ENCODE measurements at regions not wholly inside any gene's neighbourhood (a gene's known extent, or its start where the extent isn't known, plus 50 kb on each side); places are given as distances from the start of the nearest gene placed in this dataset.

GRCh38 chr9:86792136-86792535, 155.2 kb downstream of the GAS1 start:
- no peak overlapping the region for H2AFZ ChIP-seq
- no peaks in the 10 kb centered on the region for H3K79me2 ChIP-seq
- no peaks in the 10 kb centered on the region for H3K27me3 ChIP-seq
- H3K4me3 ChIP-seq: no peak overlapping the region
- H3K27ac ChIP-seq: no peak overlapping the region
- 62% methylated on average over 3 of the region's 3 CpGs for WGBS (ENCODE audit: low lambda C conversion rate, missing lambda C conversion rate)
- H3K36me3 ChIP-seq (replicated peaks; ENCODE audit: insufficient read depth, low read depth): no peaks in the 10 kb centered on the region
- no peak overlapping the region for H3K4me2 ChIP-seq
- no peak for DNase-seq (ENCODE audit: low spot score)
- no peaks in the 10 kb centered on the region for H3K9me3 ChIP-seq (ENCODE audit: low read depth)
- H3K9me2 ChIP-seq (replicated peaks; ENCODE audit: insufficient read depth): no peaks in the 10 kb centered on the region
- TF ChIP-seq CTCF (IDR thresholded peaks at IDR 0.05; ENCODE audit: poor library complexity) (no peak), EZH2 (IDR thresholded peaks at IDR 0.05; ENCODE audit: borderline replicate concordance) (no peak), EZH2phosphoT487 (IDR thresholded peaks at IDR 0.05; ENCODE audit: low read depth, severe bottlenecking, unreplicated experiment) (no peak)
- no peaks in the 10 kb centered on the region for H4K20me1 ChIP-seq (ENCODE audit: insufficient read depth, poor library complexity, severe bottlenecking)
- H3K4me1 ChIP-seq (ENCODE audit: insufficient read depth): peaks cover 29% of the 10 kb centered on the region

DNA sequence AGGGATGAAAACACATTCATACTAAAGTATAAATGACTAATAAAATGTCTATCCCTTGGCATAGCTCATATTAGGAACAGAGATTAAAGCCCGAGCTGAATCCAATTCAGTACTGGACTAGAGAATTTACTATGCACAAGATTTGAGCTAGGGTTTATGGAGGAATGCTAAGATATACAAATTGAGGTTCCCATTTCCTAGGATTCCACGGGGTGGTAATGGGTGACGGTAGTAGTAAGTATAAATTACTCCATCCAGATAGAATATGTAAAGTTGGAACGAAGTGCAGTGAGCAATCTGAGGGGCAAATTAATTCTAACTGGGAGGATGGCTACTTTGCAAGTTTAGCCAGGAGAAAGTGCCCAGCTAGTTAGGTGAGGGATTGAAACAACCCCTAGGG, 156.5 kb downstream of the GAS1 start:
- WGBS (ENCODE audit: low lambda C conversion rate, missing lambda C conversion rate): 72% methylated on average over 4 of the region's 4 CpGs
- no peak overlapping the region for H3K4me2 ChIP-seq
- peaks cover 19% of the 10 kb centered on the region for H3K4me1 ChIP-seq (ENCODE audit: insufficient read depth)
- no peak overlapping the region for H3K4me3 ChIP-seq
- no peaks in the 10 kb centered on the region for H4K20me1 ChIP-seq (ENCODE audit: insufficient read depth, poor library complexity, severe bottlenecking)
- no peaks in the 10 kb centered on the region for H3K36me3 ChIP-seq (replicated peaks; ENCODE audit: insufficient read depth, low read depth)
- no peaks in the 10 kb centered on the region for H3K79me2 ChIP-seq
- no peak overlapping the region for H2AFZ ChIP-seq
- H3K9me2 ChIP-seq (replicated peaks; ENCODE audit: insufficient read depth): no peaks in the 10 kb centered on the region
- no peaks in the 10 kb centered on the region for H3K9me3 ChIP-seq (ENCODE audit: low read depth)
- no peak overlapping the region for H3K27ac ChIP-seq
- H3K27me3 ChIP-seq: no peaks in the 10 kb centered on the region
- TF ChIP-seq EZH2 (IDR thresholded peaks at IDR 0.05; ENCODE audit: borderline replicate concordance) (no peak), CTCF (IDR thresholded peaks at IDR 0.05; ENCODE audit: poor library complexity) (no peak), EZH2phosphoT487 (IDR thresholded peaks at IDR 0.05; ENCODE audit: low read depth, severe bottlenecking, unreplicated experiment) (no peak)
- no peak for DNase-seq (ENCODE audit: low spot score)

GRCh38 chr9:86788456-86788855, 158.8 kb downstream of the GAS1 start:
- Histone ChIP-seq H3K27ac (no peak overlapping the region), H3K79me2 (no peaks in the 10 kb centered on the region), H3K9me3 (ENCODE audit: low read depth) (no peaks in the 10 kb centered on the region), H3K4me2 (no peak overlapping the region), H3K27me3 (no peaks in the 10 kb centered on the region), H3K4me3 (no peak overlapping the region), H4K20me1 (ENCODE audit: insufficient read depth, poor library complexity, severe bottlenecking) (no peaks in the 10 kb centered on the region), H3K4me1 (ENCODE audit: insufficient read depth) (peaks cover 1% of the 10 kb centered on the region), H3K9me2 (replicated peaks; ENCODE audit: insufficient read depth) (no peaks in the 10 kb centered on the region), H2AFZ (no peak overlapping the region), H3K36me3 (replicated peaks; ENCODE audit: insufficient read depth, low read depth) (no peaks in the 10 kb centered on the region)
- DNase-seq (ENCODE audit: low spot score): no peak
- TF ChIP-seq CTCF (IDR thresholded peaks at IDR 0.05; ENCODE audit: poor library complexity) (no peak), EZH2 (IDR thresholded peaks at IDR 0.05; ENCODE audit: borderline replicate concordance) (no peak), EZH2phosphoT487 (IDR thresholded peaks at IDR 0.05; ENCODE audit: low read depth, severe bottlenecking, unreplicated experiment) (no peak)
- WGBS (ENCODE audit: low lambda C conversion rate, missing lambda C conversion rate): 92% methylated on average over 9 of the region's 9 CpGs

GRCh38 chr9:86783884-86784283, 163.4 kb downstream of the GAS1 start:
- Histone ChIP-seq H3K4me3 (no peak overlapping the region), H3K27me3 (no peaks in the 10 kb centered on the region), H3K9me3 (ENCODE audit: low read depth) (no peaks in the 10 kb centered on the region), H3K4me1 (ENCODE audit: insufficient read depth) (no peaks in the 10 kb centered on the region), H3K4me2 (no peak overlapping the region), H2AFZ (no peak overlapping the region), H3K79me2 (no peaks in the 10 kb centered on the region), H3K9me2 (replicated peaks; ENCODE audit: insufficient read depth) (no peaks in the 10 kb centered on the region), H3K36me3 (replicated peaks; ENCODE audit: insufficient read depth, low read depth) (no peaks in the 10 kb centered on the region), H3K27ac (no peak overlapping the region), H4K20me1 (ENCODE audit: insufficient read depth, poor library complexity, severe bottlenecking) (no peaks in the 10 kb centered on the region)
- 75% methylated on average over 3 of the region's 3 CpGs for WGBS (ENCODE audit: low lambda C conversion rate, missing lambda C conversion rate)
- no peak for TF ChIP-seq EZH2 (IDR thresholded peaks at IDR 0.05; ENCODE audit: borderline replicate concordance)
- DNase-seq (ENCODE audit: low spot score): no peak

Measured in hepatocyte (in vitro differentiated cells).